ENCODE measurements at regions not wholly inside any gene's neighbourhood (a gene's known extent, or its start where the extent isn't known, plus 50 kb on each side); places are given as distances from the start of the nearest gene placed in this dataset.

DNA sequence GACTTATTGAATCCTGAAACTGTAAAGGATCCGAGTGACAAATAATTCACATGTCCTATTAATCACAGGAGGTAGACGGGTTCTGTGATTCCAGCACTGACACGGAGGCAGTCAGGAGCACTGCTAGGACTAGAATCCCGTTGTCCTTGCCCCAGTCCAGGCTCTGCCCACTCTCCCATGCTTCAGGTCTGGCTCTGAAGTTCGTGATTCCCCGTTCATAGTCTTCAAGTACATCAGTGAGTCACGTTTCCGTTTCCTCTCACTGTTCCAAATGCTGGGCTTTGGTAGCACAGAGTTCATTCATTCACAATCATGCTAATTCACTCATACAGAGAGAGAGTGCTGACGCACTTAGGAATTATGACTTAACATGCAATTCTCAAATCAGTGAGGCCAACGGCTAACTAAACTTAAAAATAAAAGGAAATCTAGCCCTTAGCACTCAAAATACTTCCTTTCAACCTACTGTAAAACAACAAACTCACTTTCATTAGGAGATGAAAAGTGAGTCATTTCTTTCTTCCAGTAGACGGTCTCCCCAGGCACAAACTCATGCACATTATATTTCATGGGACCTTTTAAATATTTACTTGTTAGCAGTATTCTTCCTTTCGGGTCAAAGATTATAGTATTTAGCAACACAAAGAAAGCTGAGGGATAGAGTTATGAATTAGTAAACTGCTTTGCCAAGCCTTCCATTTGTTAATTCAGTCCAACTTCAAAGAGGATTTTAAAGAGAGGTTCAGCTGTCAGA lies 94.0 kb upstream of the NHSL1 start:
- no peak for TF ChIP-seq CTCF (IDR thresholded peaks at IDR 0.05; ENCODE audit: borderline replicate concordance, extremely low read depth, low read length, poor library complexity, severe bottlenecking)
- TF ChIP-seq EZH2 (IDR thresholded peaks at IDR 0.05; ENCODE audit: borderline replicate concordance, low read depth, low read length, severe bottlenecking): no peak
- H3K4me3 ChIP-seq (ENCODE audit: low read depth in 1 of 2, low read length in 2 of 2): no peak overlapping the region
- no peaks in the 10 kb centered on the region for H4K20me1 ChIP-seq (ENCODE audit: insufficient read depth, low read length)
- DNase-seq (no peak), ATAC-seq (ENCODE audit: insufficient read depth, low read depth) (no peak)
- no peaks in the 10 kb centered on the region for H3K27me3 ChIP-seq (ENCODE audit: insufficient read depth, low read length, poor library complexity)
- no peaks in the 10 kb centered on the region; the same call in 1 of the 2 replicates for H3K4me1 ChIP-seq (ENCODE audit: insufficient read depth, low read length)
- H3K4me2 ChIP-seq (ENCODE audit: insufficient read depth, low read length): no peak overlapping the region
- no peak overlapping the region for H2AFZ ChIP-seq (ENCODE audit: low read depth, low read length)
- H3K27ac ChIP-seq (ENCODE audit: low read length): no peak overlapping the region
- no peaks in the 10 kb centered on the region for H3K79me2 ChIP-seq (ENCODE audit: insufficient read depth, low read length)
- H3K36me3 ChIP-seq (ENCODE audit: insufficient read depth, low read length): no peaks in the 10 kb centered on the region
- no peaks in the 10 kb centered on the region for H3K9me3 ChIP-seq (ENCODE audit: insufficient read depth, low read length, severe bottlenecking)
- H3K9ac ChIP-seq (ENCODE audit: low read depth, low read length): no peak overlapping the region

DNA sequence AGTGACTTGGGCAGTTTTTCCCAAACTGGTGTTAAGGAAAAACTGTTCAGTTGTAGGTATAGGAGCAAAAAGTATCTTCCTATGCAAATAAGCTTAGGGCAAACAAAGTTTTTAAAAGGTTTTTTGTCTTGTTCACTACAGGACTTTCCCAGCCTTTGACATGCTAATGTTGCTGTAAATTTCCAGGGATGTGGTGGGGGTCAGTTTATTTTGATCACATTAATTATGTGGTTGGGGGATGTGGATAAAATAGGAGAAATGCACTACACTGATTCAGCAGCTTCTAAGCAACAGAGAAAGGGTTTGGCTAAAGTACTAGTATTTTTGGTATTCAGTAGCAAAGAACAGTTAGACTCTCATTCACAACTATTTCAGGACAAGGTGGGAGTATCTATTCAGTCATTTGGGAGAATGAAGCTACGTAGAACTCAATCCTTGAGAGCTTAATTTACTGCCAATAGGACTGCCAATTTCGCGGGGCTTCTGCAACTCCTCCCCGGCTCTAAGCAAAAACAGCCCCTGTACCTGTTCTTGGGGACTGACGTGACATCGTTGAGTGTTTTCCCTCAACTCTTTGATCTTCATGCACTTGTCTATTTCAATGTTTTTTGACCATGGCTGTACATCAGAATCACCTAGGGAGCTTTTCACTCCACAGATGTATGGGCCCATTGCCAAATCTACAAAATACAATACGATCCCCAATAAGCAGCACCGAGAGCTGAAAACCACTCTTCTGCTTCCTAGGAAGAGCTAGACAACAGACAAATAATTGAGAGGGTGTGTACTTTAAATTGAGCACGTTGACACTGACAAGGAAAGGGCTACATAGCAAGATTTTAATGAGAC lies 94.8 kb upstream of the NHSL1 start:
- Histone ChIP-seq H3K79me2 (ENCODE audit: insufficient read depth, low read length) (no peaks in the 10 kb centered on the region), H3K4me2 (ENCODE audit: insufficient read depth, low read length) (no peak overlapping the region), H3K36me3 (ENCODE audit: insufficient read depth, low read length) (no peaks in the 10 kb centered on the region), H3K4me1 (ENCODE audit: insufficient read depth, low read length) (no peaks in the 10 kb centered on the region), H3K4me3 (ENCODE audit: low read depth in 1 of 2, low read length in 2 of 2) (no peak overlapping the region), H2AFZ (ENCODE audit: low read depth, low read length) (no peak overlapping the region), H3K9me3 (ENCODE audit: insufficient read depth, low read length, severe bottlenecking) (no peaks in the 10 kb centered on the region), H3K27ac (ENCODE audit: low read length) (no peak overlapping the region), H3K27me3 (ENCODE audit: insufficient read depth, low read length, poor library complexity) (no peaks in the 10 kb centered on the region), H4K20me1 (ENCODE audit: insufficient read depth, low read length) (no peaks in the 10 kb centered on the region), H3K9ac (ENCODE audit: low read depth, low read length) (no peak overlapping the region)
- TF ChIP-seq CTCF (IDR thresholded peaks at IDR 0.05; ENCODE audit: borderline replicate concordance, extremely low read depth, low read length, poor library complexity, severe bottlenecking): no peak
- no peak for TF ChIP-seq EZH2 (IDR thresholded peaks at IDR 0.05; ENCODE audit: borderline replicate concordance, low read depth, low read length, severe bottlenecking)
- ATAC-seq (ENCODE audit: insufficient read depth, low read depth) (no peak), DNase-seq (no peak)

DNA sequence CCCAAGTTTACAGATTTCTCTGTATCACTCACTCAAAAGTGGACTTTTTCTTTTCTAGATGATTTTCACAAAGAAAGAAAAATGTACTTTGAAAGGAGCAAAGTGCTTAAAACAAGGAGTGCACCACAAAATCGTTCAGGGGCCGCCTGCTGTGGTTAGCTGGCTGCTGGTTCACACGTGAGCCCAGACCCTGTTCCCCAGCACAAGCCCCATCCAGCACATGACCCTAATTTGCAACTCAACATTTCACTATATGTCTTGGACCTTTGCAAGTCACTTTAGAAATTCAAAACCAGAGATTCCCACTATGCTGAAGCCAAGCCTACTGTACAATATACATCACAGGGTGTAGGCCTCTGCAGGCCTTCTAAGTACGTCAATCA lies 95.5 kb upstream of the NHSL1 start:
- no peak overlapping the region for H3K27ac ChIP-seq (ENCODE audit: low read length)
- H3K79me2 ChIP-seq (ENCODE audit: insufficient read depth, low read length): no peaks in the 10 kb centered on the region
- no peaks in the 10 kb centered on the region for H3K36me3 ChIP-seq (ENCODE audit: insufficient read depth, low read length)
- no peak overlapping the region for H3K9ac ChIP-seq (ENCODE audit: low read depth, low read length)
- H3K4me3 ChIP-seq (ENCODE audit: low read depth in 1 of 2, low read length in 2 of 2): no peak overlapping the region
- DNase-seq: no peak
- no peaks in the 10 kb centered on the region for H3K9me3 ChIP-seq (ENCODE audit: insufficient read depth, low read length, severe bottlenecking)
- no peak for TF ChIP-seq EZH2 (IDR thresholded peaks at IDR 0.05; ENCODE audit: borderline replicate concordance, low read depth, low read length, severe bottlenecking)
- no peak for TF ChIP-seq CTCF (IDR thresholded peaks at IDR 0.05; ENCODE audit: borderline replicate concordance, extremely low read depth, low read length, poor library complexity, severe bottlenecking)
- no peak overlapping the region for H2AFZ ChIP-seq (ENCODE audit: low read depth, low read length)
- no peak for ATAC-seq (ENCODE audit: insufficient read depth, low read depth)
- no peaks in the 10 kb centered on the region for H3K27me3 ChIP-seq (ENCODE audit: insufficient read depth, low read length, poor library complexity)
- no peaks in the 10 kb centered on the region for H4K20me1 ChIP-seq (ENCODE audit: insufficient read depth, low read length)
- no peaks in the 10 kb centered on the region for H3K4me1 ChIP-seq (ENCODE audit: insufficient read depth, low read length)
- no peak overlapping the region for H3K4me2 ChIP-seq (ENCODE audit: insufficient read depth, low read length)

Data from DND-41 (cell line).